ENCODE measurements at regions not wholly inside any gene's neighbourhood (a gene's known extent, or its start where the extent isn't known, plus 50 kb on each side); places are given as distances from the start of the nearest gene placed in this dataset.

GRCh38 chr10:61612450-61612849 is 50.3 kb upstream of the CABCOCO1 start:
- Histone ChIP-seq H3K9me3 (no peaks in the 10 kb centered on the region), H3K36me3 (no peaks in the 10 kb centered on the region), H3K4me1 (no peaks in the 10 kb centered on the region), H3K4me3 (no peak overlapping the region), H3K27ac (no peak overlapping the region), H3K27me3 (no peaks in the 10 kb centered on the region)
- DNase-seq (ENCODE audit: low spot score in 2 of 2): no peak
- WGBS, 2 donors: 42 to 49% methylated on average over 3 of the region's 3 CpGs
- TF ChIP-seq EP300 (IDR thresholded peaks at IDR 0.05) (no peak), POLR2A (IDR thresholded peaks at IDR 0.05) (no peak), CTCF (IDR thresholded peaks at IDR 0.05) (no peak)

- Histone ChIP-seq H3K27ac (no peak overlapping the region), H3K4me1 (no peaks in the 10 kb centered on the region), H3K9me3 (no peaks in the 10 kb centered on the region), H3K4me3 (no peak overlapping the region), H3K36me3 (no peaks in the 10 kb centered on the region), H3K27me3 (no peaks in the 10 kb centered on the region)
- peak; percentile 16 to 18 for DNase-seq (ENCODE audit: low spot score in 2 of 2)
- 34 to 35% methylated on average over 2 of the region's 2 CpGs for WGBS, 2 donors
- TF ChIP-seq CTCF (IDR thresholded peaks at IDR 0.05): no peak
- TF ChIP-seq EP300 (IDR thresholded peaks at IDR 0.05): no peak
- TF ChIP-seq POLR2A (IDR thresholded peaks at IDR 0.05): no peak
These were observed 50.7 kb upstream of the CABCOCO1 start for GRCh38 chr10:61612009-61612408.

DNA sequence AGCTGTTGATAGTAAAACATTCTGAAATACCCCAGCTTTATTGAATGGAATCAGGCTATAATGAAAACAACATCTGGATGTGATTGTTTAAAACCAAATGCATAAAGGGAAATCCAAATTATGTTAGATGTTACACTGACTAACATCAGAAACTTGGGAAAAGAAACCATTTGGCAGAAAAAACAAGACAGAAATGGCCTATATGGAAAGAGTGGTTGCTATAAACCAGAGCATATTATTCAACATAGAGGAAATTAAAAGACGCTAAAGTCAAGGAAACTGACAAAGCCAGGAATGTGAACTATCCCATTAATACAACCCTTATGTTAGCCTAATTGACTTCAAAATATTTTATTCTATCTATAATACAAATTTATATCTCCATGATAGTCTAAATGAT is 53.0 kb upstream of the CABCOCO1 start:
- TF ChIP-seq POLR2A (IDR thresholded peaks at IDR 0.05) (no peak), CTCF (IDR thresholded peaks at IDR 0.05) (no peak), EP300 (IDR thresholded peaks at IDR 0.05) (no peak)
- H3K27ac ChIP-seq: no peak overlapping the region
- H3K27me3 ChIP-seq: no peaks in the 10 kb centered on the region
- H3K36me3 ChIP-seq: no peaks in the 10 kb centered on the region
- no peaks in the 10 kb centered on the region for H3K9me3 ChIP-seq
- no peak for DNase-seq (ENCODE audit: low spot score in 2 of 2)
- 57 to 78% methylated on average over 1 of the region's 1 CpG for WGBS, 2 donors
- H3K4me3 ChIP-seq: no peak overlapping the region
- no peaks in the 10 kb centered on the region for H3K4me1 ChIP-seq

DNA sequence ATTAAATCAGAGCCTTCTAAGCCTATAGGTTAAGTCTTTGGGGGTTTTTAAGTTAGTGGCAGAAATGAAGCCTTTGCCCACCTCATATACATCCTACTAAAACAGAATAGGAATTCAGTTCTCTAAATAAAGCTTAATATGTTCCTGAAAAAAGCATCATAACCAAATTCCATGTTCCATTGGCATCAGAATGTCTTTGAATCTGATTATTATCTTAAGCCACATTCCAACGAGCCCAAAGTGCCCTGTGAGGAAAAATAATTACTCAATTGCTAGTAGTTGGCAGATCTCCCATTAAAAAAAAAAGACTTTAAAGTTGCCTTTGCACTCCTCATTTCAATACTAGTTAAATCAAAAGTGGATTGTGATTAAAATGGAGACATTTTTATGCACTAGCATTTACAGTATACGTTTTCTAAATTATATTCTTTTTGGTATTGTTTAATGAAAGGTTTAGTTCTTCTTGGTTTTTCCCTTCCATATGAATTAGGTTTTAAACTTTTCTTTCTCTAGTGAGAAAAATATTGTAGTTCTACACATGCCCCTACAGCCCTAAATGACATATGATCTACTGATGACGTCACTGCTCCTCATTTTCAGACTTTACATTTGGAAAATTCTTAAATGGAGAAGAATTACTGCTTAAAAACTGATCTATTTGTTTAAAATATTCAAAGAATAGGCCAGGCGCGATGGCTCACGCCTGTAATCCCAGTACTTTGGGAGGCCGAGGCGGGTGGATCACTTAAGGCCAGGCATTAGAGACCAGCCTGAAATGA is 54.3 kb upstream of the CABCOCO1 start:
- no peak overlapping the region for H3K27ac ChIP-seq
- no peaks in the 10 kb centered on the region for H3K4me1 ChIP-seq
- no peaks in the 10 kb centered on the region for H3K36me3 ChIP-seq
- no peaks in the 10 kb centered on the region for H3K9me3 ChIP-seq
- H3K4me3 ChIP-seq: no peak overlapping the region
- no peak for DNase-seq (ENCODE audit: low spot score in 2 of 2)
- 76 to 77% methylated on average over 8 of the region's 8 CpGs for WGBS, 2 donors
- H3K27me3 ChIP-seq: no peaks in the 10 kb centered on the region
- TF ChIP-seq EP300 (IDR thresholded peaks at IDR 0.05) (no peak), CTCF (IDR thresholded peaks at IDR 0.05) (no peak), POLR2A (IDR thresholded peaks at IDR 0.05) (no peak)

GRCh38 chr10:61606959-61607907 is 55.5 kb upstream of the CABCOCO1 start:
- TF ChIP-seq CTCF (IDR thresholded peaks at IDR 0.05) (peak in 4 of 5 experiments; percentile 22 to 43 (median 30)), POLR2A (IDR thresholded peaks at IDR 0.05) (no peak)
- H3K4me1 ChIP-seq: no peaks in the 10 kb centered on the region
- 86 to 87% methylated on average over 5 of the region's 5 CpGs for whole genome bisulfite sequencing, 2 donors
- no peaks in the 10 kb centered on the region for H3K9me3 ChIP-seq
- H3K27ac ChIP-seq: no peak overlapping the region
- H3K36me3 ChIP-seq: no peaks in the 10 kb centered on the region
- no peak overlapping the region for H3K4me3 ChIP-seq
- H3K27me3 ChIP-seq: no peaks in the 10 kb centered on the region
- DNase-seq (ENCODE audit: low spot score in 2 of 2): no peak
